Sigmoid colon (tissue), 6 donors: ENCODE measurements at regions not wholly inside any gene's neighbourhood (a gene's known extent, or its start where the extent isn't known, plus 50 kb on each side); places are given as distances from the start of the nearest gene placed in this dataset.

ENCODE experiments used
- DNase-seq: peaks from one replicate; pipeline ENCODE4 v3.0.0-alpha.2; 2019
- H3K27ac ChIP-seq, 4 donors: fragments of 200-600 bp; sonication (generic); one replicate each; pipeline ENCODE4 v1.5.1; 2016 to 2019; ENCODE audit warnings: mild to moderate bottlenecking in 1 of 4
- H3K27me3 ChIP-seq, 3 donors: fragments of 200-600 bp; sonication (generic); one replicate each; pipeline ENCODE4 v1.5.1; 2019; ENCODE audit warnings: mild to moderate bottlenecking in 1 of 3
- H3K36me3 ChIP-seq, 4 donors: fragments of 200-600 bp; sonication (generic); one replicate each; pipeline ENCODE4 v1.5.1; 2016 to 2019
- H3K4me1 ChIP-seq, 4 donors: fragments of 200-600 bp; sonication (generic); one replicate each; pipeline ENCODE4 v1.5.1; 2017 to 2019
- H3K4me3 ChIP-seq, 4 donors: fragments of 200-600 bp; sonication (generic); one replicate each; pipeline ENCODE4 v1.5.1; 2017 to 2019; ENCODE audit warnings: mild to moderate bottlenecking in 2 of 4, moderate library complexity in 1 of 4
- H3K9me3 ChIP-seq, 4 donors: fragments of 200-600 bp in 3 of 4; sonication (generic) in 3 of 4; one replicate each; pipeline versions ENCODE4 v1.5.1 to v1.6.1; 2013 to 2019
- EP300 ChIP-seq, 4 donors: sonication (generic); formaldehyde crosslinking; IDR thresholded peaks; one replicate each; pipeline ENCODE4 v1.6.1; 2017; ENCODE audit warnings: antibody characterized with exemption in 4 of 4
- POLR2A ChIP-seq, 2 donors: fragments of 450-650 bp; IDR thresholded peaks; one replicate each; pipeline ENCODE4 v1.6.1; 2016; ENCODE audit warnings: antibody characterized with exemption in 2 of 2, mild to moderate bottlenecking in 2 of 2, moderate library complexity in 2 of 2
- POLR2AphosphoS5 ChIP-seq, 4 donors: sonication (generic); formaldehyde crosslinking; IDR thresholded peaks; one replicate each; pipeline ENCODE4 v1.6.1; 2017; ENCODE audit warnings: antibody characterized with exemption in 4 of 4
- WGBS, 2 donors: extraction: QIAGEN DNeasy Blood & Tissue Kit; methylation state at CpG; one replicate each; pipeline ENCODE4 v1.1.7; 2013; 5-methylcytosine and 5-hydroxymethylcytosine counted together
- intact Hi-C: fragments of 100-400 bp; cut with DNase I; formaldehyde crosslinking; loops from one replicate; pipeline ENCODE4 v1.15.1; 2023
- TF ChIP-seq, protein P1 (sequence below), 4 experiments: fragments of 450-650 bp in 3 of 4; fragments of 200-600 bp in 1 of 4; IDR thresholded peaks; one replicate each; pipeline ENCODE4 v1.5.1; 2016 to 2019; ENCODE audit warnings: antibody characterized with exemption in 4 of 4, mild to moderate bottlenecking in 3 of 4, moderate library complexity in 2 of 4
- donor health status: healthy with polysubstance abuse.
- donor health status: healthy.

DNA sequence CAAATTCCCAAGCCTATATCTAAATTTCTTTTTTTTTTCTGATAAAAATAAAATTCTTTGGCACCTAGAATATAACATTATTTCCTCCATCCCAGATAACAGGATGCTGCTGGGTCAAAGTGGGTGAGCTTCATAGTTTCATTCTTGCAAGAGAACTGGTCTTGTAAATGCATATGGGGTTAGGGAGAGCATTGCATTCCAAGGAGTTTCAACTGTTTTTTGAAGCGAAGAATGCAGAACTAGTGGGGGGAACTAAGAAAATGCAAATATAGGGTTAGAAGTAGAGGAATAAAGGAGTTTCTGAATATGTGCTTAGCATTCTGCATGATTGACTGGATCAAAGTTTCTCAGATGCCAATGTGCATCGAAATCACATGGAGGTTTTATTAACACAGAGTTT is 347.2 kb upstream of the XYLT1 start:
- Histone ChIP-seq H3K27me3 (no peaks in the 10 kb centered on the region), H3K27ac (no peak overlapping the region), H3K36me3 (no peaks in the 10 kb centered on the region), H3K4me3 (no peak overlapping the region), H3K4me1 (no peaks in the 10 kb centered on the region), H3K9me3 (no peaks in the 10 kb centered on the region)
- intact Hi-C loops = no loop called here
- no peak for TF ChIP-seq POLR2A (IDR thresholded peaks at IDR 0.05)
- TF ChIP-seq EP300 (IDR thresholded peaks at IDR 0.05) = no peak
- no peak for TF ChIP-seq POLR2AphosphoS5 (IDR thresholded peaks at IDR 0.05)
- TF ChIP-seq, protein P1, sequence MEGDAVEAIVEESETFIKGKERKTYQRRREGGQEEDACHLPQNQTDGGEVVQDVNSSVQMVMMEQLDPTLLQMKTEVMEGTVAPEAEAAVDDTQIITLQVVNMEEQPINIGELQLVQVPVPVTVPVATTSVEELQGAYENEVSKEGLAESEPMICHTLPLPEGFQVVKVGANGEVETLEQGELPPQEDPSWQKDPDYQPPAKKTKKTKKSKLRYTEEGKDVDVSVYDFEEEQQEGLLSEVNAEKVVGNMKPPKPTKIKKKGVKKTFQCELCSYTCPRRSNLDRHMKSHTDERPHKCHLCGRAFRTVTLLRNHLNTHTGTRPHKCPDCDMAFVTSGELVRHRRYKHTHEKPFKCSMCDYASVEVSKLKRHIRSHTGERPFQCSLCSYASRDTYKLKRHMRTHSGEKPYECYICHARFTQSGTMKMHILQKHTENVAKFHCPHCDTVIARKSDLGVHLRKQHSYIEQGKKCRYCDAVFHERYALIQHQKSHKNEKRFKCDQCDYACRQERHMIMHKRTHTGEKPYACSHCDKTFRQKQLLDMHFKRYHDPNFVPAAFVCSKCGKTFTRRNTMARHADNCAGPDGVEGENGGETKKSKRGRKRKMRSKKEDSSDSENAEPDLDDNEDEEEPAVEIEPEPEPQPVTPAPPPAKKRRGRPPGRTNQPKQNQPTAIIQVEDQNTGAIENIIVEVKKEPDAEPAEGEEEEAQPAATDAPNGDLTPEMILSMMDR (IDR thresholded peaks at IDR 0.05) = no peak
- WGBS, 2 donors = 51 to 72% methylated on average over 2 of the region's 2 CpGs
- no peak for DNase-seq

- Histone ChIP-seq H3K27me3 (no peaks in the 10 kb centered on the region), H3K9me3 (no peaks in the 10 kb centered on the region), H3K27ac (no peak overlapping the region), H3K4me1 (no peaks in the 10 kb centered on the region), H3K36me3 (no peaks in the 10 kb centered on the region), H3K4me3 (no peak overlapping the region)
- intact Hi-C loops = no loop called here
- DNase-seq = no peak
- TF ChIP-seq POLR2AphosphoS5 (IDR thresholded peaks at IDR 0.05) (no peak), POLR2A (IDR thresholded peaks at IDR 0.05) (no peak), EP300 (IDR thresholded peaks at IDR 0.05) (no peak)
- WGBS, 2 donors = 7 to 53% methylated on average over 1 of the region's 1 CpG
Observed at GRCh38 chr16:17817260-17817659, 346.5 kb upstream of the XYLT1 start.

DNA sequence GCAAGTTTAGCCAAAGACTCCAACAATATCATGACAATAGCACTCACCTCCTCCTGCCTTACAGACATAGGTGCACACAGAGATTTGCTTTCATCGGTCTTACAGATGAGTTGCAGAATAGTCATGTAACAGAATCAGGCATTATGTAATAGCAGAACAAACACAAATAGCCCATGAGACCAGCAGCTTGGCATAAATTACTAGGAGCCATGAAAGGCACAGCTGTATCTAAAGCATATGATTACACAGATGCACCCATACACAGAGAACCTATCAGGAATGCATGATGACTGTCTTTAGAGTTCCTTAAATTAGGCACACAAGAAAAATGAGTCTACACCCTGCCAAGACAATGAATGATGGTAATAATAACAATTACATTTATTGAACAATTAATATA is 342.0 kb upstream of the XYLT1 start:
- intact Hi-C loops = no loop called here
- Histone ChIP-seq H3K36me3 (no peaks in the 10 kb centered on the region), H3K4me3 (no peak overlapping the region), H3K4me1 (no peaks in the 10 kb centered on the region), H3K27me3 (no peaks in the 10 kb centered on the region), H3K27ac (no peak overlapping the region), H3K9me3 (no peaks in the 10 kb centered on the region)
- TF ChIP-seq EP300 (IDR thresholded peaks at IDR 0.05) = no peak
- TF ChIP-seq POLR2AphosphoS5 (IDR thresholded peaks at IDR 0.05) = no peak
- TF ChIP-seq POLR2A (IDR thresholded peaks at IDR 0.05) = no peak
- TF ChIP-seq, protein P1 (IDR thresholded peaks at IDR 0.05) = no peak
- WGBS, 2 donors = 84 to 96% methylated on average over 1 of the region's 1 CpG
- DNase-seq = no peak

- WGBS, 2 donors = 66 to 71% methylated on average over 8 of the region's 8 CpGs
- Histone ChIP-seq H3K4me3 (no peak overlapping the region), H3K36me3 (no peaks in the 10 kb centered on the region), H3K27ac (no peak overlapping the region), H3K9me3 (no peaks in the 10 kb centered on the region), H3K27me3 (no peaks in the 10 kb centered on the region), H3K4me1 (no peaks in the 10 kb centered on the region)
- no peak for DNase-seq
- TF ChIP-seq POLR2AphosphoS5 (IDR thresholded peaks at IDR 0.05) = no peak
- no peak for TF ChIP-seq EP300 (IDR thresholded peaks at IDR 0.05)
- no peak for TF ChIP-seq POLR2A (IDR thresholded peaks at IDR 0.05)
- TF ChIP-seq, protein P1 (IDR thresholded peaks at IDR 0.05) = no peak
- intact Hi-C loops = no loop called here
Observed at GRCh38 chr16:17804857-17805256, 334.1 kb upstream of the XYLT1 start.

DNA sequence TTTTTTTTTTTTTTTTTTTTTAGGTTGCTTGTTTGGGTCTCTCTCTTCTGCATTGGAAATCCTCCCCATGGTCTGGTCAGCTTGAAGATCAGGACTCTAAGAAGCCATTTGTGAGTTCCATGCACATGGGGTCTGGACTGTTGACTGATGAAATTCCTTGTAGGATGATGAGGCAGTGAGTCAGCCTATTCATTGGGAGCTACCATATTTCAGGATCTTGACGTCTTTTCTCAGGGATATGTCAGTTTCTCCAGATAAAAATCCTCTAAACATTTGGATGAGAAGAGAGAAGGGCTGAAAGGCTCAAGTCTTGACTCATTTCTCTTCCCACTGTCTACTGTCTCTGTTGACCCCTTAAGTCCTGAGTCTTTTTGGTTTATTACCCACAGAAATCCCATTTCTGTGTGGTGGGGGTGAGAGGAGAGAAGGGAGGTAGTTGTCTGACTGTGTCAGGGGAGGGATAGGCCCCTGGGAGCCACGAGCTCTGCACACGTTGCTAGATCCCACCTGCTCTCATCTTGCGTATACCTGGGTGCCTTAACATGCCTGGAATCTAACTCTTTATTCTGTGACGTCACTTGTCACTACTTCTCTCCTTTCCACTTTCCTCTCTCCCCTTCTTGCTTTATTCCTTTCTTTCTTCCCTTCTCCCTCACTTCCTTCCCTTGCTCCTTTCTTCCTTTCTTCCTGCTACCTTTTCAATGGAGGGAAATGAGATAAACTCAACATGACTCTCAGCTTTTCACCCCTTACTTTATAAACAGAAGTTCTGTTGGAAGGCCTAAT is 333.1 kb upstream of the XYLT1 start:
- Histone ChIP-seq H3K36me3 (no peaks in the 10 kb centered on the region), H3K4me3 (no peak overlapping the region), H3K27ac (no peak overlapping the region), H3K27me3 (no peaks in the 10 kb centered on the region), H3K4me1 (no peaks in the 10 kb centered on the region), H3K9me3 (no peaks in the 10 kb centered on the region)
- no peak for TF ChIP-seq POLR2AphosphoS5 (IDR thresholded peaks at IDR 0.05)
- TF ChIP-seq, protein P1 (IDR thresholded peaks at IDR 0.05) = no peak
- intact Hi-C loops = no loop called here
- DNase-seq = no peak
- 57 to 77% methylated on average over 5 of the region's 5 CpGs for WGBS, 2 donors
